ENCODE measurements at regions not wholly inside any gene's neighbourhood (a gene's known extent, or its start where the extent isn't known, plus 50 kb on each side); places are given as distances from the start of the nearest gene placed in this dataset.

DNA sequence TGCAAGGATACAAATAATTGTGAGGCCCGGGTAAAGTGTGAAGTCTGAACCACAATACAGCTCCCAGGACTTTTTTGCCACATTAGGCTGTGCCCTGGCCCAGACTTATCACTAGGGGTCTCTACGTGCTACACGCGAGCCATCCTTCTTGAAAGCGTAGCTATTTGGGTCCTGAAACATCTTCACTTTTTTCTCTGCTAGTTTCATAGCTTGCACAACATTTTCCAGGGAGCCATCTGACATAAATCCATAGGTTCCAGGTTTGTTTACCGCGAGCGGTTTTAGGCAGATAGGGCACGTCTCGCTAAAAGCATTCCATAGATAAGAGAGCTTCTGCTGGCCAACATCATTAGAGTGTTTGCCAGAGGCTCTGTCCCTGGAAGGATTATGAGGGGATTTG lies 226.5 kb downstream of the RPS24 start:
- Histone ChIP-seq H3K4me3 (no peak overlapping the region), H3K9me3 (no peaks in the 10 kb centered on the region), H3K36me3 (no peaks in the 10 kb centered on the region), H3K27me3 (no peaks in the 10 kb centered on the region), H3K27ac (no peak overlapping the region), H3K4me1 (no peaks in the 10 kb centered on the region)
- 87% methylated on average over 10 of the region's 10 CpGs for WGBS
- no peak for DNase-seq (ENCODE audit: low spot score in 2 of 2)
- TF ChIP-seq EP300 (IDR thresholded peaks at IDR 0.05) (no peak), POLR2AphosphoS5 (IDR thresholded peaks at IDR 0.05) (no peak), CTCF (IDR thresholded peaks at IDR 0.05) (no peak), POLR2A (IDR thresholded peaks at IDR 0.05) (no peak)

DNA sequence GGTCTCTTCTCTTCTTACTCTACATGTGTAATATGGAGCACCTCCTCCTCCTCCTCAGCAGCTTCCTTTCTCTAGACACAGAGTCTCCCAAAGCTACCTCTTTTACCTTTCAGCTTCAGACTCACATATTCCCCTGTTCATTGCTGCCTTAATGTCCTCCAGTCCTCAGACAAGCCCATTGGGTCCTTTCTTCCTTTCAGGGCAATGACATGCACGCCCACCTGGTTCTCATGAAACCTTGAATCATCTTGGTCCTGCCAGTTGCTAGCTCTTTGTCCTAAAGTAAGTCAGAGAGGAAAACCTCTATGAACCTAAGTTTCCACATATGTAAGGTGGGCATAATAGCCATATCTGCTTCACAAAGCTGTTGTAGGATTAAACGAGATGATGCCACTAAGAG lies 227.0 kb downstream of the RPS24 start:
- TF ChIP-seq EP300 (IDR thresholded peaks at IDR 0.05), result no peak
- TF ChIP-seq POLR2A (IDR thresholded peaks at IDR 0.05), result no peak
- TF ChIP-seq POLR2AphosphoS5 (IDR thresholded peaks at IDR 0.05), result no peak
- TF ChIP-seq CTCF (IDR thresholded peaks at IDR 0.05), result no peak
- 86% methylated on average over 2 of the region's 2 CpGs for WGBS
- no peaks in the 10 kb centered on the region for H3K4me1 ChIP-seq

DNA sequence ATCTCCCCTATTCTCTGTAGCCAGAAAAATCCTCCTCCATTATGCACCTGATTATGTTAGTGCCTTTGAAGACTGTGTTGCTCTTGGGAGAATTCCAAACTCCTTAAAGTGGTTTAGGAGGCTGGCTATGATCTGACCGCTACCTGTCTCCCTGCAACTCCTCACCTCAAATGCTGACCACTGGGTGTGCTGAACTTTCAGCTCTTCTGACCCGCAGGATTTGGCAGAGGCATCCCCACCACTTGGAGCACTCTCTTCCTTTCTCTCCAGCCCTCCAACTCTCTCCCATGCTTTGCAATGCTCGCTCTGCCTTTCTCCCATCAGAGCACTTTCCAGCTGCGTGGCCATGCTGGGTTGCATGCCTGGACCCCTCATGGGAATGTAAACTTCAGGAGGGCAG lies 227.6 kb downstream of the RPS24 start:
- Histone ChIP-seq H3K27me3 (no peaks in the 10 kb centered on the region), H3K36me3 (no peaks in the 10 kb centered on the region), H3K9me3 (no peaks in the 10 kb centered on the region), H3K4me1 (no peaks in the 10 kb centered on the region), H3K27ac (no peak overlapping the region), H3K4me3 (no peak overlapping the region)
- no peak for DNase-seq (ENCODE audit: low spot score in 2 of 2)
- 79% methylated on average over 4 of the region's 4 CpGs for WGBS
- TF ChIP-seq EP300 (IDR thresholded peaks at IDR 0.05), result no peak
- TF ChIP-seq POLR2AphosphoS5 (IDR thresholded peaks at IDR 0.05), result no peak
- TF ChIP-seq CTCF (IDR thresholded peaks at IDR 0.05), result no peak
- no peak for TF ChIP-seq POLR2A (IDR thresholded peaks at IDR 0.05)

More for the DNA sequence above, 227.0 kb downstream of the RPS24 start:
- H3K27ac ChIP-seq, result no peak overlapping the region
- DNase-seq (ENCODE audit: low spot score in 2 of 2), result no peak
- no peaks in the 10 kb centered on the region for H3K27me3 ChIP-seq
- H3K36me3 ChIP-seq, result no peaks in the 10 kb centered on the region
- H3K4me3 ChIP-seq, result no peak overlapping the region
- H3K9me3 ChIP-seq, result no peaks in the 10 kb centered on the region

DNA sequence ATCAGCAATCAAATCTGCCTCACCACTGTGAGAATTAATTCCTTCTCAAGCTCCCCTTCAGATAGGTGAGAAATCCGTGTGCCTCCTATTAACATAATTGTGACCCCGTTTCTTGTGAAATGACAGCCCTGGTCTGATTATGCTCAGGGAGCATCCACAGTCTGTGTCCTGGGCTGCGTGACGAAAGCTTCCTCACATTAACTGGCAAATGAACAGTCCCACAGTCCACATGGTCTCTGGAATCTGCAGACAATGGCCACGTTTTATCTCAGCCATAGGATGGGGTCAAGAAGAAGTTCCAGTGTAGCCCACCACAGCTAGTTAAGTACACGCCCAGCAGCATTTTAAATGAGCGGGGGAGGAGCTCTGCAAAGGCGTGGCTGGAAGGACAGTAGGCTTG lies 229.2 kb downstream of the RPS24 start:
- DNase-seq (ENCODE audit: low spot score in 2 of 2), result no peak
- H3K36me3 ChIP-seq, result no peaks in the 10 kb centered on the region
- H3K9me3 ChIP-seq, result no peaks in the 10 kb centered on the region
- H3K4me1 ChIP-seq, result peaks cover 4% of the 10 kb centered on the region
- no peak for TF ChIP-seq EP300 (IDR thresholded peaks at IDR 0.05)
- WGBS, result 95% methylated on average over 8 of the region's 8 CpGs
- no peaks in the 10 kb centered on the region for H3K27me3 ChIP-seq
- no peak overlapping the region for H3K27ac ChIP-seq
- H3K4me3 ChIP-seq, result no peak overlapping the region

- WGBS, result 80% methylated on average over 5 of the region's 5 CpGs
- no peak for DNase-seq (ENCODE audit: low spot score in 2 of 2)
- no peak overlapping the region for H3K4me3 ChIP-seq
- H3K36me3 ChIP-seq, result no peaks in the 10 kb centered on the region
- no peak overlapping the region for H3K27ac ChIP-seq
- peaks cover 4% of the 10 kb centered on the region for H3K4me1 ChIP-seq
- TF ChIP-seq CTCF (IDR thresholded peaks at IDR 0.05) (no peak), POLR2A (IDR thresholded peaks at IDR 0.05) (no peak), POLR2AphosphoS5 (IDR thresholded peaks at IDR 0.05) (no peak), EP300 (IDR thresholded peaks at IDR 0.05) (no peak)
- no peaks in the 10 kb centered on the region for H3K27me3 ChIP-seq
- no peaks in the 10 kb centered on the region for H3K9me3 ChIP-seq
Observed at GRCh38 chr10:78263521-78263988, 229.9 kb downstream of the RPS24 start.

DNA sequence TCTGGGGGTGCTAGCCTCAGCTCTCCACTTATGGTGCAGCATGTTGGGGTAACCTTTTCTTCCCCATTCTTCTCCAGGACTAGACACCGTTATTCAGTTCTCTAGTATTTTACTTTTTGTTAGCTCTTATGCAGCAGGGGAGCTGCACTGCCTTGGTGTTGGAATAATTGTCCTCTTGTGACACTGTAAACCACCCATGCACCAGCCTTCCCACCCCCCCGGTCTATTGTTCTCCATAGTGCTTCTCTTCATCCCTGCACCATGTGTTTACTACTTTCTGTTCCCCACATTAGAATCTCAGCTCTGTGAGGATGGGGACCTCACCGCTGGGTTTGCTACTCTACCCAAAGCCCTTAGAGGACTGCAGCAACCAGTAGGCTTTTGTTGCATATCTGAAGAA lies 230.7 kb downstream of the RPS24 start:
- no peak overlapping the region for H3K27ac ChIP-seq
- H3K27me3 ChIP-seq, result no peaks in the 10 kb centered on the region
- no peaks in the 10 kb centered on the region for H3K36me3 ChIP-seq
- H3K9me3 ChIP-seq, result no peaks in the 10 kb centered on the region
- WGBS, result 98% methylated on average over 3 of the region's 3 CpGs
- H3K4me1 ChIP-seq, result peaks cover 4% of the 10 kb centered on the region
- no peak for DNase-seq (ENCODE audit: low spot score in 2 of 2)
- no peak overlapping the region for H3K4me3 ChIP-seq
- TF ChIP-seq POLR2A (IDR thresholded peaks at IDR 0.05) (no peak), CTCF (IDR thresholded peaks at IDR 0.05) (no peak), POLR2AphosphoS5 (IDR thresholded peaks at IDR 0.05) (no peak), EP300 (IDR thresholded peaks at IDR 0.05) (no peak)

Measured in suprapubic skin (tissue), 4 donors.